SK-N-SH (cell line): ENCODE measurements at regions not wholly inside any gene's neighbourhood (a gene's known extent, or its start where the extent isn't known, plus 50 kb on each side); places are given as distances from the start of the nearest gene placed in this dataset.

ENCODE experiments used
- CTCF ChIA-PET: fragments of 300-600, 350-600 bp; formaldehyde crosslinking; extraction: SDS; loops from one replicate; lab custom pipeline; 2021; lab: Yijun Ruan, JAX
- POLR2A ChIA-PET: fragments of 350-600 bp; sonication (Branson Sonifier 250); formaldehyde crosslinking; extraction: SDS; loops from one replicate; lab custom pipeline; 2020; ENCODE audit warnings: antibody characterized with exemption, inconsistent platforms; lab: Yijun Ruan, JAX
- DNase-seq: peaks from one replicate; pipeline ENCODE4 v3.0.0; 2012
- H2AFZ ChIP-seq: fragments of 200-600 bp; sonication (generic); 2 replicates; pipeline ENCODE4 v1.8.1; 2016; ENCODE audit warnings: antibody characterized with exemption, mild to moderate bottlenecking, low read depth
- H3F3A ChIP-seq: fragments of 200-600 bp; sonication (generic); replicated peaks from 2 replicates; pipeline ENCODE3; 2016; ENCODE audit warnings: antibody characterized with exemption, mild to moderate bottlenecking; ENCODE audit not compliant: insufficient read depth
- H3K27ac ChIP-seq, 2 experiments: fragments of 200-500 bp in 1 of 2; fragments of 200-600 bp in 1 of 2; sonication (Bioruptor generic) in 1 of 2; sonication (generic), shearing (Covaris generic) in 1 of 2; 2 replicates each; pipeline versions ENCODE4 v1.5.1 to v1.6.1; 2014 to 2016; ENCODE audit warnings: low read depth in 2 of 2, inconsistent platforms in 1 of 2, low read length in 1 of 2, mild to moderate bottlenecking in 1 of 2, mixed read lengths in 1 of 2
- H3K27me3 ChIP-seq: fragments of 200-600 bp; sonication (generic), shearing (Covaris generic); 2 replicates; pipeline ENCODE4 v1.6.1; 2016; ENCODE audit warnings: mixed run types; ENCODE audit not compliant: insufficient read depth
- H3K36me3 ChIP-seq, 2 experiments: fragments of 200-500 bp in 1 of 2; fragments of 200-600 bp in 1 of 2; sonication (Bioruptor generic) in 1 of 2; sonication (generic) in 1 of 2; replicated peaks in 1 of 2; 2 replicates each; pipeline versions ENCODE3 to v1.5.1; 2014 to 2016; ENCODE audit warnings: low read length in 1 of 2, mild to moderate bottlenecking in 1 of 2; ENCODE audit not compliant: insufficient read depth in 2 of 2, control insufficient read depth in 1 of 2
- H3K4me1 ChIP-seq, 2 experiments: fragments of 200-500 bp in 1 of 2; fragments of 200-600 bp in 1 of 2; sonication (Bioruptor generic) in 1 of 2; sonication (generic), shearing (Covaris generic) in 1 of 2; 2 replicates each; pipeline versions ENCODE4 v1.5.1 to v1.6.1; 2014 to 2016; ENCODE audit warnings: low read depth in 1 of 2, low read length in 1 of 2, mixed run types in 1 of 2; ENCODE audit not compliant: insufficient read depth in 2 of 2, control insufficient read depth in 1 of 2
- H3K4me2 ChIP-seq: fragments of 200-600 bp; sonication (generic), shearing (Covaris generic); 2 replicates; pipeline ENCODE4 v1.6.1; 2017; ENCODE audit warnings: mixed run types
- H3K4me3 ChIP-seq, 2 experiments: fragments of 200-500 bp in 1 of 2; fragments of 200-600 bp in 1 of 2; sonication (Bioruptor generic) in 1 of 2; sonication (generic), shearing (Covaris generic) in 1 of 2; 2 replicates each; pipeline versions ENCODE4 v1.5.1 to v1.8.1; 2014 to 2016; ENCODE audit warnings: low read depth in 2 of 2, inconsistent platforms in 1 of 2, low read length in 1 of 2, mild to moderate bottlenecking in 1 of 2, mixed read lengths in 1 of 2, moderate library complexity in 1 of 2
- H3K79me2 ChIP-seq: fragments of 200-600 bp; sonication (generic); 2 replicates; pipeline ENCODE4 v1.8.1; 2017; ENCODE audit warnings: mild to moderate bottlenecking; ENCODE audit not compliant: insufficient read depth
- H3K9ac ChIP-seq: fragments of 200-600 bp; sonication (generic); 2 replicates; pipeline ENCODE4 v1.6.1; 2017; ENCODE audit warnings: mixed run types
- H3K9me2 ChIP-seq: fragments of 200-600 bp; sonication (generic); 2 replicates; pipeline ENCODE4 v1.6.1; 2017; ENCODE audit warnings: mixed run types
- H3K9me3 ChIP-seq: fragments of 200-600 bp; sonication (generic); 2 replicates; pipeline ENCODE4 v1.6.1; 2017; ENCODE audit warnings: mixed run types, mild to moderate bottlenecking, moderate library complexity
- H4K20me1 ChIP-seq: fragments of 200-600 bp; sonication (generic); 2 replicates; pipeline ENCODE4 v1.6.1; 2017; ENCODE audit warnings: mild to moderate bottlenecking, mixed run types; ENCODE audit not compliant: insufficient read depth
- EZH2phosphoT487 ChIP-seq: fragments of 200-600 bp; sonication (generic); IDR thresholded peaks from 2 replicates; pipeline ENCODE4 v1.6.1; 2017; ENCODE audit warnings: low read depth, mixed run types, mild to moderate bottlenecking, antibody characterized with exemption, moderate library complexity, borderline replicate concordance
- FOXJ3 ChIP-seq: sonication (generic); formaldehyde crosslinking; IDR thresholded peaks from 2 replicates; pipeline ENCODE4 v1.5.1; 2020; ENCODE audit warnings: mild to moderate bottlenecking, missing genetic modification reagents
- GATA2 ChIP-seq: sonication (generic); formaldehyde crosslinking; IDR thresholded peaks from 2 replicates; pipeline ENCODE4 v1.5.0; 2020; ENCODE audit warnings: mild to moderate bottlenecking, missing genetic modification reagents
- MXI1 ChIP-seq: IDR thresholded peaks from 2 replicates; pipeline ENCODE4 v1.6.1; 2012; ENCODE audit warnings: mild to moderate bottlenecking, low read depth, low read length, improper control_type of control experiment
- NRF1 ChIP-seq: IDR thresholded peaks from 2 replicates; pipeline ENCODE4 v1.6.1; 2012; ENCODE audit warnings: low read depth, mild to moderate bottlenecking, low read length
- SMC3 ChIP-seq: IDR thresholded peaks from 2 replicates; pipeline ENCODE4 v1.6.1; 2012; ENCODE audit warnings: low read depth, low read length, improper control_type of control experiment
- TCF12 ChIP-seq: IDR thresholded peaks from 2 replicates; pipeline ENCODE4 v1.4.0; 2012
- ZBTB33 ChIP-seq: IDR thresholded peaks from 2 replicates; pipeline ENCODE4 v1.4.0; 2012; ENCODE audit warnings: low read depth, borderline replicate concordance
- WGBS: methylation state at CpG from one replicate; pipeline ENCODE4 v1.1.6; 2017; ENCODE audit warnings: low lambda C conversion rate; 5-methylcytosine and 5-hydroxymethylcytosine counted together
- TF ChIP-seq, protein P1 (sequence below): fragments of 200-600 bp; sonication (generic); IDR thresholded peaks from 2 replicates; pipeline ENCODE4 v1.6.1; 2017; ENCODE audit warnings: antibody characterized with exemption, mild to moderate bottlenecking, moderate library complexity

DNA sequence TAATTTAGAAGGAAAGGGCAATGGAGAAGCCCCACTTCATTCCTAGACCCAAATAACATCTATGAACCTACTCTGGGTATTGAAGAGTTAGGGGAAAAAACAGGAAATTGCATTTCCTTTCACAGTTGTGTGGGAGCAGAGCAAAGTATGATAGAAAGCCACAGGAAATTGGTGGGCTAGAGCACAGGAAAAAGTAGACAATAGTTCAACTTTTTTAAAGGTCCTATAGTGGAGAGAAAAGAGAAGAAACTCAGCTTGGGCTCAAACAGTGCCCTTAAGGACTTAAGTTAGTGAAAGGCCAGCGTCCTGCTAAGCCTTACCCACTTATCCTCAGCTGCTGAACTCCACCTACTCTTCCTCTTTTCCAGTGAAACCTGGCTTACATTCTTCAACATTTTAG is 258.1 kb downstream of the DPY19L2 start:
- no peaks in the 10 kb centered on the region for H4K20me1 ChIP-seq
- ChIA-PET POLR2A (no interaction called here), CTCF (no interaction called here)
- no peaks in the 10 kb centered on the region for H3K9me2 ChIP-seq
- no peak overlapping the region for H3K4me2 ChIP-seq
- H3F3A ChIP-seq = no peaks in the 10 kb centered on the region
- no peak for TF ChIP-seq TCF12
- no peak for TF ChIP-seq ZBTB33
- TF ChIP-seq SMC3 = no peak
- no peak for TF ChIP-seq NRF1
- TF ChIP-seq EZH2phosphoT487 = no peak
- H3K27me3 ChIP-seq = no peaks in the 10 kb centered on the region
- H3K9me3 ChIP-seq = no peaks in the 10 kb centered on the region
- 4% methylated on average over 1 of the region's 1 CpG for WGBS
- H3K79me2 ChIP-seq = no peaks in the 10 kb centered on the region
- H3K4me3 ChIP-seq = no peak overlapping the region
- no peak for DNase-seq
- H3K36me3 ChIP-seq = no peaks in the 10 kb centered on the region
- H3K27ac ChIP-seq = no peak overlapping the region
- no peak overlapping the region for H3K9ac ChIP-seq
- no peaks in the 10 kb centered on the region; a peak in 1 of 4 replicates for H3K4me1 ChIP-seq
- H2AFZ ChIP-seq = no peak overlapping the region

DNA sequence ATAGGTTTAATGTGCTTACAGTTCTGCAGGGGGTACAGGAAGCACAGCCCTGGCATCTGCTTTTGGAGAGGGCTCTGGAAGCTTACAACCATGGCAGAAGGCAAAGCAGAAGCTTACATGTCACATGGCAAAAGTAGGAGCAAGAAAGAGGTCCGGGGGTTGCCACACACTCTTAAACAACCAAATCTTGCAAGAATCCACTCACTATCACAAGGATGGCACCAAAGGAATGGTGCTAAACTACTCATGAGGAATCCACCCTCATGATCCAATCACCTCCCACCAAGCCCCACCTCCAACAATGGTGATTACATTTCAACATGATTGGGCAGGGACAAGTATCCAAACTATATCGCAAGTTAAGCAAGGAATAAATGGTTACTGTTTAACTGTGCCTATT is 255.8 kb upstream of the AVPR1A start:
- H4K20me1 ChIP-seq = no peaks in the 10 kb centered on the region
- no peaks in the 10 kb centered on the region for H3K27me3 ChIP-seq
- no peak overlapping the region for H3K4me2 ChIP-seq
- H3K36me3 ChIP-seq = no peaks in the 10 kb centered on the region
- TF ChIP-seq FOXJ3 (CRISPR knock-in tag) (no peak), GATA2 (no peak), MXI1 (no peak)
- TF ChIP-seq, protein P1, sequence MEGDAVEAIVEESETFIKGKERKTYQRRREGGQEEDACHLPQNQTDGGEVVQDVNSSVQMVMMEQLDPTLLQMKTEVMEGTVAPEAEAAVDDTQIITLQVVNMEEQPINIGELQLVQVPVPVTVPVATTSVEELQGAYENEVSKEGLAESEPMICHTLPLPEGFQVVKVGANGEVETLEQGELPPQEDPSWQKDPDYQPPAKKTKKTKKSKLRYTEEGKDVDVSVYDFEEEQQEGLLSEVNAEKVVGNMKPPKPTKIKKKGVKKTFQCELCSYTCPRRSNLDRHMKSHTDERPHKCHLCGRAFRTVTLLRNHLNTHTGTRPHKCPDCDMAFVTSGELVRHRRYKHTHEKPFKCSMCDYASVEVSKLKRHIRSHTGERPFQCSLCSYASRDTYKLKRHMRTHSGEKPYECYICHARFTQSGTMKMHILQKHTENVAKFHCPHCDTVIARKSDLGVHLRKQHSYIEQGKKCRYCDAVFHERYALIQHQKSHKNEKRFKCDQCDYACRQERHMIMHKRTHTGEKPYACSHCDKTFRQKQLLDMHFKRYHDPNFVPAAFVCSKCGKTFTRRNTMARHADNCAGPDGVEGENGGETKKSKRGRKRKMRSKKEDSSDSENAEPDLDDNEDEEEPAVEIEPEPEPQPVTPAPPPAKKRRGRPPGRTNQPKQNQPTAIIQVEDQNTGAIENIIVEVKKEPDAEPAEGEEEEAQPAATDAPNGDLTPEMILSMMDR = no peak
- no peaks in the 10 kb centered on the region; a peak in 1 of 4 replicates for H3K4me1 ChIP-seq
- no peak overlapping the region for H2AFZ ChIP-seq
- POLR2A ChIA-PET = no interaction called here
- 2% methylated on average over 2 of the region's 2 CpGs for whole genome bisulfite sequencing
- H3K27ac ChIP-seq = no peak overlapping the region
- no peaks in the 10 kb centered on the region for H3K9me3 ChIP-seq
- no peaks in the 10 kb centered on the region for H3K9me2 ChIP-seq
- no peaks in the 10 kb centered on the region for H3K79me2 ChIP-seq
- CTCF ChIA-PET = interaction anchor here (0.7 kb wide), 1 partner anchor 13 kb away, joined by 3 read pairs; no protein-coding TSS in a partner anchor
- H3K9ac ChIP-seq = no peak overlapping the region
- no peak for DNase-seq
- H3K4me3 ChIP-seq = no peak overlapping the region
- no peaks in the 10 kb centered on the region for H3F3A ChIP-seq
